H9 (cell line): ENCODE measurements at regions not wholly inside any gene's neighbourhood (a gene's known extent, or its start where the extent isn't known, plus 50 kb on each side); places are given as distances from the start of the nearest gene placed in this dataset.
A peak's percentile ranks its signal among the peaks of the same experiment; 100 is the strongest.

ENCODE experiments used
- DNase-seq: peaks from one replicate; pipeline ENCODE4 v3.0.0-alpha.2; 2017
- H2AFZ ChIP-seq: one replicate; pipeline ENCODE4 v1.6.1; 2013; ENCODE audit warnings: mild to moderate bottlenecking, low read length, control low read depth, moderate library complexity
- H2AK5ac ChIP-seq: 2 replicates; pipeline ENCODE4 v1.6.1; 2013; ENCODE audit warnings: low read length, control low read depth, mixed read lengths; ENCODE audit not compliant: insufficient read length
- H2BK120ac ChIP-seq: one replicate; pipeline ENCODE4 v1.6.1; 2013; ENCODE audit warnings: low read depth, mild to moderate bottlenecking, low read length, control low read depth, inconsistent platforms; ENCODE audit not compliant: poor library complexity, severe bottlenecking
- H2BK12ac ChIP-seq: 2 replicates; pipeline ENCODE4 v1.6.1; 2013; ENCODE audit warnings: low read length, control low read depth, mixed read lengths, low read depth; ENCODE audit not compliant: insufficient read length
- H2BK15ac ChIP-seq: 2 replicates; pipeline ENCODE4 v1.6.1; 2013; ENCODE audit warnings: low read depth, low read length, control low read depth
- H2BK20ac ChIP-seq: one replicate; pipeline ENCODE4 v1.6.1; 2013; ENCODE audit warnings: low read depth, mild to moderate bottlenecking, low read length, control low read depth, inconsistent platforms; ENCODE audit not compliant: poor library complexity, severe bottlenecking
- H2BK5ac ChIP-seq: 2 replicates; pipeline ENCODE4 v1.6.1; 2013; ENCODE audit warnings: low read length, control low read depth, mixed read lengths; ENCODE audit not compliant: insufficient read length
- H3K14ac ChIP-seq: 2 replicates; pipeline ENCODE4 v1.6.1; 2013; ENCODE audit warnings: low read length, control low read depth; ENCODE audit not compliant: insufficient read depth
- H3K18ac ChIP-seq: 2 replicates; pipeline ENCODE4 v1.6.1; 2013; ENCODE audit warnings: low read depth, mild to moderate bottlenecking, mixed read lengths, low read length, control low read depth; ENCODE audit not compliant: insufficient read length
- H3K23ac ChIP-seq: 2 replicates; pipeline ENCODE4 v1.6.1; 2013; ENCODE audit warnings: low read length, control low read depth, mixed read lengths, low read depth; ENCODE audit not compliant: insufficient read length
- H3K23me2 ChIP-seq: 2 replicates; pipeline ENCODE4 v1.6.1; 2013; ENCODE audit warnings: low read depth, mild to moderate bottlenecking, mixed read lengths, low read length, control low read depth; ENCODE audit not compliant: insufficient read length, poor library complexity, severe bottlenecking
- H3K27ac ChIP-seq: 2 replicates; pipeline ENCODE4 v1.5.1; 2013; ENCODE audit warnings: low read length, control low read depth, mixed read lengths, low read depth; ENCODE audit not compliant: insufficient read length
- H3K27me3 ChIP-seq: 2 replicates; pipeline ENCODE4 v1.6.1; 2013; ENCODE audit warnings: low read length, control low read depth, inconsistent platforms; ENCODE audit not compliant: insufficient read depth
- H3K4ac ChIP-seq: 2 replicates; pipeline ENCODE4 v1.6.1; 2013; ENCODE audit warnings: low read depth, mild to moderate bottlenecking, control low read depth, inconsistent platforms, low read length, moderate library complexity
- H3K4me1 ChIP-seq: 2 replicates; pipeline ENCODE4 v1.6.1; 2013; ENCODE audit warnings: low read length, control low read depth, inconsistent platforms; ENCODE audit not compliant: insufficient read depth
- H3K4me2 ChIP-seq: 2 replicates; pipeline ENCODE4 v1.6.1; 2013; ENCODE audit warnings: low read length, control low read depth, mixed read lengths; ENCODE audit not compliant: insufficient read length, insufficient read depth
- H3K56ac ChIP-seq: 2 replicates; pipeline ENCODE4 v1.6.1; 2013; ENCODE audit warnings: low read depth, mild to moderate bottlenecking, mixed read lengths, low read length, control low read depth; ENCODE audit not compliant: insufficient read length
- H3K79me1 ChIP-seq: 2 replicates; pipeline ENCODE4 v1.6.1; 2013; ENCODE audit warnings: low read depth, mild to moderate bottlenecking, moderate library complexity, low read length, control low read depth, inconsistent platforms; ENCODE audit not compliant: insufficient read depth, poor library complexity, severe bottlenecking
- H3K79me2 ChIP-seq: 2 replicates; pipeline ENCODE4 v1.6.1; 2013; ENCODE audit warnings: low read length, control low read depth, inconsistent platforms; ENCODE audit not compliant: insufficient read depth
- H3K9ac ChIP-seq: 2 replicates; pipeline ENCODE4 v1.6.1; 2013; ENCODE audit warnings: low read length, control low read depth, mixed read lengths; ENCODE audit not compliant: insufficient read length; ENCODE audit errors: extremely low read depth
- H3K9me3 ChIP-seq: one replicate; pipeline ENCODE4 v1.6.1; 2013; ENCODE audit warnings: low read depth, low read length, inconsistent platforms; ENCODE audit not compliant: control insufficient read depth
- H3T11ph ChIP-seq: one replicate; pipeline ENCODE4 v1.6.1; 2013; ENCODE audit warnings: mild to moderate bottlenecking, low read length, control low read depth, inconsistent platforms
- H4K20me1 ChIP-seq: one replicate; pipeline ENCODE4 v1.6.1; 2013; ENCODE audit not compliant: control insufficient read depth, insufficient read length, insufficient read depth
- H4K5ac ChIP-seq: 2 replicates; pipeline ENCODE4 v1.6.1; 2013; ENCODE audit warnings: low read depth, mild to moderate bottlenecking, mixed read lengths, low read length, control low read depth; ENCODE audit not compliant: insufficient read length
- H4K8ac ChIP-seq: replicated peaks from 2 replicates; pipeline ENCODE4 v1.6.1; 2013; ENCODE audit warnings: low read length, control low read depth, mixed read lengths, low read depth; ENCODE audit not compliant: insufficient read length
- H4K91ac ChIP-seq: 2 replicates; pipeline ENCODE4 v1.6.1; 2013; ENCODE audit warnings: low read depth, mild to moderate bottlenecking, moderate library complexity, mixed read lengths, low read length, control low read depth; ENCODE audit not compliant: insufficient read length
- H3K27ac Mint-ChIP-seq, 3 experiments: 2 replicates in 2 of 3; 3 replicates in 1 of 3; pipeline ENCODE4 v1.8.0; 2020 to 2021; ENCODE audit warnings: mixed read lengths in 3 of 3, mild to moderate bottlenecking in 1 of 3, moderate library complexity in 1 of 3
- H3K27me3 Mint-ChIP-seq: 2 replicates; pipeline ENCODE4 v1.8.0; 2021; ENCODE audit warnings: low read depth, mild to moderate bottlenecking, moderate library complexity, mixed read lengths
- H3K36me3 Mint-ChIP-seq, 3 experiments: 2 replicates in 2 of 3; 3 replicates in 1 of 3; pipeline ENCODE4 v1.8.0; 2020 to 2021; ENCODE audit warnings: low read depth in 3 of 3, mixed read lengths in 3 of 3; ENCODE audit not compliant: insufficient read depth in 1 of 3
- H3K4me1 Mint-ChIP-seq, 2 experiments: 2 replicates each; pipeline ENCODE4 v1.8.0; 2020; ENCODE audit warnings: mixed read lengths in 2 of 2
- H3K4me3 Mint-ChIP-seq, 2 experiments: 2 replicates in 1 of 2; 3 replicates in 1 of 2; pipeline ENCODE4 v1.8.0; 2020 to 2021; ENCODE audit warnings: mild to moderate bottlenecking in 2 of 2, mixed read lengths in 2 of 2, moderate library complexity in 1 of 2
- H3K9me3 Mint-ChIP-seq, 2 experiments: 2 replicates in 1 of 2; 3 replicates in 1 of 2; pipeline ENCODE4 v1.8.0; 2020; ENCODE audit warnings: mild to moderate bottlenecking in 2 of 2, mixed read lengths in 2 of 2, moderate library complexity in 1 of 2
- WGBS: extraction: QIAGEN DNeasy Blood & Tissue Kit; methylation state at CpG from one replicate; pipeline ENCODE4 v1.1.7; 2013; ENCODE audit warnings: missing lambda C conversion rate, low lambda C conversion rate, mixed read lengths; ENCODE audit not compliant: insufficient read length; ENCODE audit errors: extremely low coverage; 5-methylcytosine and 5-hydroxymethylcytosine counted together
- TF ChIP-seq, protein P1 (sequence below): fragments of 200-600 bp; sonication (generic); conservative IDR thresholded peaks from 3 replicates; pipeline ENCODE4 v1.8.0; 2021; ENCODE audit warnings: antibody characterized with exemption, mild to moderate bottlenecking

DNA sequence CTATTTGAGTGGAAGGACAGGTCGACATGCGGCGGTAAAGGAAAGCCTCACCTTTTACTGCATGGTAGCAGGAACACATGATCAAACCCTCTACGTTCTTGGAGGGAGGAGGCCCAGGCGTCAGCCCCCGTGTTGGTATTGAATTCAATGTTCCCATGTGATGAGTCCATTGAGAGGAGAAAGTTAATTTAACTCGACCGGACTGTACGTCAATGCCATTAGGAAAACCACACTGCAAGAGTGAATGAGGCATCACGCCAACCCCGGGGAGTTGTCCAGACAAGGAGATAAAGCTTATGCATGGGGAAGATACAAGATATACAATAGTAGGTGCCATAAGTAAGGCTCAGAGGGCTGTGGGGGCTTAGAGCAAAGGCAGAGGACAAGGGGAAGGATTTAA, 213.9 kb upstream of the ECI2 start:
- Histone ChIP-seq H4K20me1 (no peaks in the 10 kb centered on the region), H2BK15ac (no peak overlapping the region), H4K8ac (no peak overlapping the region), H2BK5ac (no peak overlapping the region), H3K9me3 (no peaks in the 10 kb centered on the region), H3K4me2 (no peak overlapping the region), H2BK12ac (no peak overlapping the region), H3K18ac (no peak overlapping the region), H3K14ac (no peak overlapping the region), H3K4me1 (no peaks in the 10 kb centered on the region; the same call in 1 of the 2 replicates), H3T11ph (no peak overlapping the region), H2BK20ac (no peak overlapping the region), H3K23me2 (no peaks in the 10 kb centered on the region), H3K56ac (no peak overlapping the region), H4K91ac (no peak overlapping the region), H3K4ac (no peak overlapping the region), H3K23ac (no peak overlapping the region), H3K79me1 (no peaks in the 10 kb centered on the region), H2BK120ac (no peak overlapping the region), H4K5ac (no peak overlapping the region), H2AK5ac (no peak overlapping the region), H2AFZ (no peak overlapping the region), H3K79me2 (no peaks in the 10 kb centered on the region), H3K27ac (no peak overlapping the region), H3K27me3 (no peaks in the 10 kb centered on the region; the same call in 1 of the 2 replicates), H3K9ac (no peak overlapping the region)
- Mint-ChIP-seq H3K27me3 (peaks cover 23% of the 10 kb centered on the region), H3K27ac (no peak overlapping the region; a peak in 1 of 7 replicates), H3K4me3 (no peak overlapping the region), H3K36me3 (no peaks in the 10 kb centered on the region), H3K4me1 (peaks cover 0 to 15% of the 10 kb centered on the region in 2 experiments; a peak in 2 of 4 replicates), H3K9me3 (no peaks in the 10 kb centered on the region)
- TF ChIP-seq, protein P1, sequence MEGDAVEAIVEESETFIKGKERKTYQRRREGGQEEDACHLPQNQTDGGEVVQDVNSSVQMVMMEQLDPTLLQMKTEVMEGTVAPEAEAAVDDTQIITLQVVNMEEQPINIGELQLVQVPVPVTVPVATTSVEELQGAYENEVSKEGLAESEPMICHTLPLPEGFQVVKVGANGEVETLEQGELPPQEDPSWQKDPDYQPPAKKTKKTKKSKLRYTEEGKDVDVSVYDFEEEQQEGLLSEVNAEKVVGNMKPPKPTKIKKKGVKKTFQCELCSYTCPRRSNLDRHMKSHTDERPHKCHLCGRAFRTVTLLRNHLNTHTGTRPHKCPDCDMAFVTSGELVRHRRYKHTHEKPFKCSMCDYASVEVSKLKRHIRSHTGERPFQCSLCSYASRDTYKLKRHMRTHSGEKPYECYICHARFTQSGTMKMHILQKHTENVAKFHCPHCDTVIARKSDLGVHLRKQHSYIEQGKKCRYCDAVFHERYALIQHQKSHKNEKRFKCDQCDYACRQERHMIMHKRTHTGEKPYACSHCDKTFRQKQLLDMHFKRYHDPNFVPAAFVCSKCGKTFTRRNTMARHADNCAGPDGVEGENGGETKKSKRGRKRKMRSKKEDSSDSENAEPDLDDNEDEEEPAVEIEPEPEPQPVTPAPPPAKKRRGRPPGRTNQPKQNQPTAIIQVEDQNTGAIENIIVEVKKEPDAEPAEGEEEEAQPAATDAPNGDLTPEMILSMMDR, result no peak
- DNase-seq, result peak; percentile 4
- no CpG with 5 or more reads among the region's 11 CpGs for WGBS
